ENCODE measurements at regions not wholly inside any gene's neighbourhood (a gene's known extent, or its start where the extent isn't known, plus 50 kb on each side); places are given as distances from the start of the nearest gene placed in this dataset.

DNA sequence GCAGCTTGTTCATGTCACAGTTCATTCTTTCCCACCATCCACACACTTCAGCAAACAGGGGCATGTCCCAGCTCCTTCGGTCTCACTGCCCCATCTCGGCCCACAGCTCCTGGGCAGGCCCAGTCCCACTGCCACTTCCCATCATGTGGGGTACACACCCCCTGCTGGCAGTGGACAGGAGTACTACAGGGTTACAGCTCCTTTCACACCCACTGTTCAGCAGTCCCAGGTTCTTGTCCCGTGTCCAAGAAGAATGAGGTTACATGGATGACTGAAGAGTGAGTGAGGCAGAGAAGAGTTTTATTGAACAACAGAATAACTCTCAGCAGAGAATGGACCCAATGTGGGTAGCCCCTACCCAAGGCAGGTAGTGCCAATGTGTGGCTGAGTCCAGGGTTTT lies 77.8 kb upstream of the SMLR1 start:
- no peaks in the 10 kb centered on the region for H3K27me3 ChIP-seq (ENCODE audit: control insufficient read depth in 4 of 4, insufficient read depth in 4 of 4, low read length in 3 of 4)
- H3K4me3 ChIP-seq (ENCODE audit: low read depth in 1 of 3, low read length in 3 of 3): peak overlapping the region in 1 of 3 donors; percentile 34
- H3K9ac ChIP-seq (ENCODE audit: low read depth in 1 of 2, low read length in 2 of 2): no peak overlapping the region
- WGBS: 94% methylated on average over 3 of the region's 3 CpGs
- no peak overlapping the region for H3K27ac ChIP-seq (ENCODE audit: low read depth in 1 of 2, low read length in 2 of 2)
- TF ChIP-seq FOXA2 (IDR thresholded peaks at IDR 0.05) (no peak), NR2F2 (IDR thresholded peaks at IDR 0.05) (no peak), YY1 (IDR thresholded peaks at IDR 0.05) (no peak), RXRA (IDR thresholded peaks at IDR 0.05) (no peak)
- TF ChIP-seq, protein P1, sequence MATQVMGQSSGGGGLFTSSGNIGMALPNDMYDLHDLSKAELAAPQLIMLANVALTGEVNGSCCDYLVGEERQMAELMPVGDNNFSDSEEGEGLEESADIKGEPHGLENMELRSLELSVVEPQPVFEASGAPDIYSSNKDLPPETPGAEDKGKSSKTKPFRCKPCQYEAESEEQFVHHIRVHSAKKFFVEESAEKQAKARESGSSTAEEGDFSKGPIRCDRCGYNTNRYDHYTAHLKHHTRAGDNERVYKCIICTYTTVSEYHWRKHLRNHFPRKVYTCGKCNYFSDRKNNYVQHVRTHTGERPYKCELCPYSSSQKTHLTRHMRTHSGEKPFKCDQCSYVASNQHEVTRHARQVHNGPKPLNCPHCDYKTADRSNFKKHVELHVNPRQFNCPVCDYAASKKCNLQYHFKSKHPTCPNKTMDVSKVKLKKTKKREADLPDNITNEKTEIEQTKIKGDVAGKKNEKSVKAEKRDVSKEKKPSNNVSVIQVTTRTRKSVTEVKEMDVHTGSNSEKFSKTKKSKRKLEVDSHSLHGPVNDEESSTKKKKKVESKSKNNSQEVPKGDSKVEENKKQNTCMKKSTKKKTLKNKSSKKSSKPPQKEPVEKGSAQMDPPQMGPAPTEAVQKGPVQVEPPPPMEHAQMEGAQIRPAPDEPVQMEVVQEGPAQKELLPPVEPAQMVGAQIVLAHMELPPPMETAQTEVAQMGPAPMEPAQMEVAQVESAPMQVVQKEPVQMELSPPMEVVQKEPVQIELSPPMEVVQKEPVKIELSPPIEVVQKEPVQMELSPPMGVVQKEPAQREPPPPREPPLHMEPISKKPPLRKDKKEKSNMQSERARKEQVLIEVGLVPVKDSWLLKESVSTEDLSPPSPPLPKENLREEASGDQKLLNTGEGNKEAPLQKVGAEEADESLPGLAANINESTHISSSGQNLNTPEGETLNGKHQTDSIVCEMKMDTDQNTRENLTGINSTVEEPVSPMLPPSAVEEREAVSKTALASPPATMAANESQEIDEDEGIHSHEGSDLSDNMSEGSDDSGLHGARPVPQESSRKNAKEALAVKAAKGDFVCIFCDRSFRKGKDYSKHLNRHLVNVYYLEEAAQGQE (IDR thresholded peaks at IDR 0.05): no peak
- DNase-seq (ENCODE audit: low spot score): no peak
- H3K9me3 ChIP-seq (ENCODE audit: control insufficient read depth in 4 of 4, low read length in 3 of 4): peaks cover 0 to 14% (median 12%) of the 10 kb centered on the region in 4 donors
- no peaks in the 10 kb centered on the region for H3K36me3 ChIP-seq (ENCODE audit: control insufficient read depth in 4 of 4, insufficient read depth in 3 of 4, low read depth in 1 of 4, low read length in 3 of 4)
- no peaks in the 10 kb centered on the region for H3K4me1 ChIP-seq (ENCODE audit: control insufficient read depth in 4 of 4, insufficient read depth in 4 of 4, low read length in 3 of 4)

DNA sequence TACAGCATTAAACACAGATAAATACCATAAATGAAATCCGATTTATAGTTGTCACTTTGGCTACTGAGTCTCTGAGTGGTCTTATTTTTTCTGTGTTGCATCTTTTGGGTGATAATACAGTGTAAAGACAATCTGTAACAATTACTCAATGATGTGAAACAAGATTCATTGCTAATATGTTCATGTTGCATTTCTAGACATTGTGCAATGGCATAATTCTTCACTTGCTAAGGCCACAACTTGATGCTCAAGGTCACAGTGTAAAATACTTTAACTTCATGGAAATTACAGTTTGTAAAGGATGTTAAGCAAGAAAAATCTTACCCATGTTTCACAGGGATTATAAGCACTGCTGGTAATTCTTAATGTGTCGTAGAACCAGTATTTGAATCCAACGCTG lies 74.9 kb upstream of the SMLR1 start:
- 92% methylated on average over 3 of the region's 3 CpGs for WGBS
- H3K9me3 ChIP-seq (ENCODE audit: control insufficient read depth in 4 of 4, low read length in 3 of 4): peaks cover 0 to 14% (median 12%) of the 10 kb centered on the region in 4 donors
- no peaks in the 10 kb centered on the region for H3K36me3 ChIP-seq (ENCODE audit: control insufficient read depth in 4 of 4, insufficient read depth in 3 of 4, low read depth in 1 of 4, low read length in 3 of 4)
- H3K4me1 ChIP-seq (ENCODE audit: control insufficient read depth in 4 of 4, insufficient read depth in 4 of 4, low read length in 3 of 4): no peaks in the 10 kb centered on the region
- H3K27me3 ChIP-seq (ENCODE audit: control insufficient read depth in 4 of 4, insufficient read depth in 4 of 4, low read length in 3 of 4): no peaks in the 10 kb centered on the region
- H3K4me3 ChIP-seq (ENCODE audit: low read depth in 1 of 3, low read length in 3 of 3): no peak overlapping the region
- TF ChIP-seq TAF1 (conservative IDR thresholded peaks at IDR 0.05) (no peak), JUND (IDR thresholded peaks at IDR 0.05) (no peak), RAD21 (IDR thresholded peaks at IDR 0.05) (no peak), HNF4A (conservative IDR thresholded peaks at IDR 0.05) (no peak), HNF4G (IDR thresholded peaks at IDR 0.05) (no peak), YY1 (IDR thresholded peaks at IDR 0.05) (no peak), NR2F2 (IDR thresholded peaks at IDR 0.05) (no peak)
- TF ChIP-seq, protein P2, sequence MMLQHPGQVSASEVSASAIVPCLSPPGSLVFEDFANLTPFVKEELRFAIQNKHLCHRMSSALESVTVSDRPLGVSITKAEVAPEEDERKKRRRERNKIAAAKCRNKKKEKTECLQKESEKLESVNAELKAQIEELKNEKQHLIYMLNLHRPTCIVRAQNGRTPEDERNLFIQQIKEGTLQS (IDR thresholded peaks at IDR 0.05): no peak
- TF ChIP-seq, protein P3, sequence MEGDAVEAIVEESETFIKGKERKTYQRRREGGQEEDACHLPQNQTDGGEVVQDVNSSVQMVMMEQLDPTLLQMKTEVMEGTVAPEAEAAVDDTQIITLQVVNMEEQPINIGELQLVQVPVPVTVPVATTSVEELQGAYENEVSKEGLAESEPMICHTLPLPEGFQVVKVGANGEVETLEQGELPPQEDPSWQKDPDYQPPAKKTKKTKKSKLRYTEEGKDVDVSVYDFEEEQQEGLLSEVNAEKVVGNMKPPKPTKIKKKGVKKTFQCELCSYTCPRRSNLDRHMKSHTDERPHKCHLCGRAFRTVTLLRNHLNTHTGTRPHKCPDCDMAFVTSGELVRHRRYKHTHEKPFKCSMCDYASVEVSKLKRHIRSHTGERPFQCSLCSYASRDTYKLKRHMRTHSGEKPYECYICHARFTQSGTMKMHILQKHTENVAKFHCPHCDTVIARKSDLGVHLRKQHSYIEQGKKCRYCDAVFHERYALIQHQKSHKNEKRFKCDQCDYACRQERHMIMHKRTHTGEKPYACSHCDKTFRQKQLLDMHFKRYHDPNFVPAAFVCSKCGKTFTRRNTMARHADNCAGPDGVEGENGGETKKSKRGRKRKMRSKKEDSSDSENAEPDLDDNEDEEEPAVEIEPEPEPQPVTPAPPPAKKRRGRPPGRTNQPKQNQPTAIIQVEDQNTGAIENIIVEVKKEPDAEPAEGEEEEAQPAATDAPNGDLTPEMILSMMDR (IDR thresholded peaks at IDR 0.05; ENCODE audit: low read depth, low read length, missing input control): no peak
- TF ChIP-seq, protein P4, sequence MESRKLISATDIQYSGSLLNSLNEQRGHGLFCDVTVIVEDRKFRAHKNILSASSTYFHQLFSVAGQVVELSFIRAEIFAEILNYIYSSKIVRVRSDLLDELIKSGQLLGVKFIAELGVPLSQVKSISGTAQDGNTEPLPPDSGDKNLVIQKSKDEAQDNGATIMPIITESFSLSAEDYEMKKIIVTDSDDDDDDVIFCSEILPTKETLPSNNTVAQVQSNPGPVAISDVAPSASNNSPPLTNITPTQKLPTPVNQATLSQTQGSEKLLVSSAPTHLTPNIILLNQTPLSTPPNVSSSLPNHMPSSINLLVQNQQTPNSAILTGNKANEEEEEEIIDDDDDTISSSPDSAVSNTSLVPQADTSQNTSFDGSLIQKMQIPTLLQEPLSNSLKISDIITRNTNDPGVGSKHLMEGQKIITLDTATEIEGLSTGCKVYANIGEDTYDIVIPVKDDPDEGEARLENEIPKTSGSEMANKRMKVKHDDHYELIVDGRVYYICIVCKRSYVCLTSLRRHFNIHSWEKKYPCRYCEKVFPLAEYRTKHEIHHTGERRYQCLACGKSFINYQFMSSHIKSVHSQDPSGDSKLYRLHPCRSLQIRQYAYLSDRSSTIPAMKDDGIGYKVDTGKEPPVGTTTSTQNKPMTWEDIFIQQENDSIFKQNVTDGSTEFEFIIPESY (IDR thresholded peaks at IDR 0.05): no peak
- no peak overlapping the region for H3K9ac ChIP-seq (ENCODE audit: low read depth in 1 of 2, low read length in 2 of 2)
- DNase-seq (ENCODE audit: low spot score): no peak
- H3K27ac ChIP-seq (ENCODE audit: low read depth in 1 of 2, low read length in 2 of 2): no peak overlapping the region
